ENCODE measurements at regions not wholly inside any gene's neighbourhood (a gene's known extent, or its start where the extent isn't known, plus 50 kb on each side); places are given as distances from the start of the nearest gene placed in this dataset.

GRCh38 chr1:4086085-4086850 is 186.2 kb upstream of the C1orf174 start:
- TF ChIP-seq CTCF (IDR thresholded peaks at IDR 0.05; ENCODE audit: insufficient read depth, low read depth, low read length), result no peak
- TF ChIP-seq EZH2 (IDR thresholded peaks at IDR 0.05; ENCODE audit: insufficient read depth, low read length), result no peak
